T-helper 1 cell treated with Interleukin-12 subunit alpha and Interleukin-12 subunit beta and Interleukin-4 antibody, amounts not matched to agents 30 μg/mL and 1 μg/mL, for 36 hours (primary cell): ENCODE measurements at regions not wholly inside any gene's neighbourhood (a gene's known extent, or its start where the extent isn't known, plus 50 kb on each side); places are given as distances from the start of the nearest gene placed in this dataset.

Experiments used
- H3K27ac Mint-ChIP-seq: one replicate; pipeline ENCODE4 v1.8.0; 2021; ENCODE audit warnings: mild to moderate bottlenecking, mixed read lengths
- H3K27me3 Mint-ChIP-seq: one replicate; pipeline ENCODE4 v1.8.0; 2021; ENCODE audit warnings: low read depth, mixed read lengths
- H3K36me3 Mint-ChIP-seq: one replicate; pipeline ENCODE4 v1.8.0; 2021; ENCODE audit warnings: low read depth, mixed read lengths
- H3K4me1 Mint-ChIP-seq: one replicate; pipeline ENCODE4 v1.8.0; 2021; ENCODE audit warnings: low read depth, mixed read lengths
- H3K4me3 Mint-ChIP-seq: one replicate; pipeline ENCODE4 v1.8.0; 2021; ENCODE audit warnings: mild to moderate bottlenecking, moderate library complexity, mixed read lengths
- H3K9me3 Mint-ChIP-seq: one replicate; pipeline ENCODE4 v1.8.0; 2021; ENCODE audit warnings: mixed read lengths

GRCh38 chr9:105828171-105828570 is 133.8 kb downstream of the TMEM38B start:
- Mint-ChIP-seq H3K4me3 (no peak overlapping the region), H3K9me3 (no peaks in the 10 kb centered on the region), H3K27me3 (no peaks in the 10 kb centered on the region), H3K36me3 (no peaks in the 10 kb centered on the region), H3K27ac (no peak overlapping the region), H3K4me1 (no peaks in the 10 kb centered on the region)

- Mint-ChIP-seq H3K4me3 (no peak overlapping the region), H3K36me3 (no peaks in the 10 kb centered on the region), H3K9me3 (no peaks in the 10 kb centered on the region), H3K27me3 (no peaks in the 10 kb centered on the region), H3K27ac (no peak overlapping the region), H3K4me1 (no peaks in the 10 kb centered on the region)
Measured at GRCh38 chr9:105828596-105829213, 134.4 kb downstream of the TMEM38B start.

GRCh38 chr9:105830461-105830860 is 136.1 kb downstream of the TMEM38B start:
- Mint-ChIP-seq H3K27me3 (no peaks in the 10 kb centered on the region), H3K36me3 (no peaks in the 10 kb centered on the region), H3K4me3 (no peak overlapping the region), H3K27ac (no peak overlapping the region), H3K4me1 (no peaks in the 10 kb centered on the region), H3K9me3 (no peaks in the 10 kb centered on the region)

- no peaks in the 10 kb centered on the region for H3K4me1 Mint-ChIP-seq
- no peaks in the 10 kb centered on the region for H3K27me3 Mint-ChIP-seq
- no peak overlapping the region for H3K27ac Mint-ChIP-seq
Measured at GRCh38 chr9:105832096-105832710, 137.9 kb downstream of the TMEM38B start.

GRCh38 chr9:105833271-105833975 is 139.1 kb downstream of the TMEM38B start:
- Mint-ChIP-seq H3K27ac (no peak overlapping the region), H3K36me3 (no peaks in the 10 kb centered on the region)

More at GRCh38 chr9:105832096-105832710, 137.9 kb downstream of the TMEM38B start:
- Mint-ChIP-seq H3K36me3 (no peaks in the 10 kb centered on the region), H3K9me3 (no peaks in the 10 kb centered on the region), H3K4me3 (no peak overlapping the region)

GRCh38 chr9:105834404-105834803 is 140.1 kb downstream of the TMEM38B start:
- no peaks in the 10 kb centered on the region for H3K27me3 Mint-ChIP-seq
- H3K4me3 Mint-ChIP-seq = no peak overlapping the region
- no peaks in the 10 kb centered on the region for H3K36me3 Mint-ChIP-seq
- H3K27ac Mint-ChIP-seq = no peak overlapping the region
- H3K9me3 Mint-ChIP-seq = no peaks in the 10 kb centered on the region
- H3K4me1 Mint-ChIP-seq = no peaks in the 10 kb centered on the region

More at GRCh38 chr9:105833271-105833975, 139.1 kb downstream of the TMEM38B start:
- H3K9me3 Mint-ChIP-seq = no peaks in the 10 kb centered on the region
- H3K4me3 Mint-ChIP-seq = no peak overlapping the region
- no peaks in the 10 kb centered on the region for H3K4me1 Mint-ChIP-seq
- H3K27me3 Mint-ChIP-seq = no peaks in the 10 kb centered on the region

GRCh38 chr9:105835721-105836120 is 141.4 kb downstream of the TMEM38B start:
- Mint-ChIP-seq H3K36me3 (no peaks in the 10 kb centered on the region), H3K27me3 (no peaks in the 10 kb centered on the region), H3K9me3 (no peaks in the 10 kb centered on the region), H3K4me1 (no peaks in the 10 kb centered on the region), H3K27ac (no peak overlapping the region), H3K4me3 (no peak overlapping the region)

GRCh38 chr9:105836936-105837660 is 142.8 kb downstream of the TMEM38B start:
- Mint-ChIP-seq H3K36me3 (no peaks in the 10 kb centered on the region), H3K9me3 (no peaks in the 10 kb centered on the region), H3K27ac (no peak overlapping the region), H3K4me1 (no peaks in the 10 kb centered on the region), H3K4me3 (no peak overlapping the region), H3K27me3 (no peaks in the 10 kb centered on the region)

GRCh38 chr9:105841562-105841961 is 147.2 kb downstream of the TMEM38B start:
- Mint-ChIP-seq H3K27ac (no peak overlapping the region), H3K9me3 (no peaks in the 10 kb centered on the region), H3K4me1 (no peaks in the 10 kb centered on the region), H3K36me3 (no peaks in the 10 kb centered on the region), H3K27me3 (no peaks in the 10 kb centered on the region), H3K4me3 (no peak overlapping the region)

GRCh38 chr9:105842023-105842644 is 147.8 kb downstream of the TMEM38B start:
- Mint-ChIP-seq H3K27me3 (no peaks in the 10 kb centered on the region), H3K9me3 (no peaks in the 10 kb centered on the region), H3K4me3 (no peak overlapping the region), H3K36me3 (no peaks in the 10 kb centered on the region), H3K4me1 (no peaks in the 10 kb centered on the region), H3K27ac (no peak overlapping the region)

GRCh38 chr9:105846825-105847224 is 152.5 kb downstream of the TMEM38B start:
- Mint-ChIP-seq H3K4me3 (no peak overlapping the region), H3K27me3 (no peaks in the 10 kb centered on the region), H3K36me3 (no peaks in the 10 kb centered on the region), H3K9me3 (no peaks in the 10 kb centered on the region), H3K27ac (no peak overlapping the region), H3K4me1 (no peaks in the 10 kb centered on the region)

GRCh38 chr9:105850852-105851500 is 156.6 kb downstream of the TMEM38B start:
- Mint-ChIP-seq H3K36me3 (no peaks in the 10 kb centered on the region), H3K27me3 (peaks cover 12% of the 10 kb centered on the region), H3K4me1 (no peaks in the 10 kb centered on the region), H3K4me3 (no peak overlapping the region), H3K27ac (no peak overlapping the region), H3K9me3 (no peaks in the 10 kb centered on the region)

GRCh38 chr9:105854026-105854782 is 159.9 kb downstream of the TMEM38B start:
- no peaks in the 10 kb centered on the region for H3K36me3 Mint-ChIP-seq
- peaks cover 12% of the 10 kb centered on the region for H3K27me3 Mint-ChIP-seq
- H3K9me3 Mint-ChIP-seq = peaks cover 4% of the 10 kb centered on the region
- H3K4me1 Mint-ChIP-seq = peaks cover 11% of the 10 kb centered on the region
- H3K27ac Mint-ChIP-seq = no peak overlapping the region
- no peak overlapping the region for H3K4me3 Mint-ChIP-seq
